Endodermal cell (in vitro differentiated cells): ENCODE measurements at regions not wholly inside any gene's neighbourhood (a gene's known extent, or its start where the extent isn't known, plus 50 kb on each side); places are given as distances from the start of the nearest gene placed in this dataset.

Experiments
- DNase-seq: peaks from one replicate; pipeline ENCODE4 v3.0.0-alpha.2; 2017
- H3K27ac ChIP-seq: 2 replicates; pipeline ENCODE4 v1.5.1; 2013; ENCODE audit warnings: mild to moderate bottlenecking, low read depth, low read length, moderate library complexity
- H3K27me3 ChIP-seq: 2 replicates; pipeline ENCODE4 v1.6.1; 2013; ENCODE audit warnings: mild to moderate bottlenecking, low read length, moderate library complexity; ENCODE audit not compliant: insufficient read depth, control insufficient read depth, poor library complexity, severe bottlenecking
- H3K36me3 ChIP-seq: 2 replicates; pipeline ENCODE4 v1.7.0; 2013; ENCODE audit warnings: mild to moderate bottlenecking, low read length, moderate library complexity; ENCODE audit not compliant: control insufficient read depth, insufficient read depth
- H3K4me1 ChIP-seq: one replicate; pipeline ENCODE4 v1.7.0; 2013; ENCODE audit warnings: low read length; ENCODE audit not compliant: control insufficient read depth, insufficient read depth
- H3K4me3 ChIP-seq: 2 replicates; pipeline ENCODE4 v1.5.1; 2013; ENCODE audit warnings: mild to moderate bottlenecking, low read length, moderate library complexity
- H3K9ac ChIP-seq: 2 replicates; pipeline ENCODE4 v1.6.1; 2013; ENCODE audit warnings: mild to moderate bottlenecking, low read length, moderate library complexity; ENCODE audit not compliant: poor library complexity, severe bottlenecking; ENCODE audit errors: extremely low read depth
- H3K9me3 ChIP-seq: 2 replicates; pipeline ENCODE4 v1.6.1; 2013; ENCODE audit warnings: mild to moderate bottlenecking, low read length, moderate library complexity; ENCODE audit not compliant: control insufficient read depth
- H3K27ac Mint-ChIP-seq: 2 replicates; pipeline ENCODE4 v1.8.0; 2020; ENCODE audit warnings: mixed read lengths
- H3K27me3 Mint-ChIP-seq: 2 replicates; pipeline ENCODE4 v1.8.0; 2021; ENCODE audit warnings: mild to moderate bottlenecking, mixed read lengths; ENCODE audit not compliant: insufficient read depth
- H3K36me3 Mint-ChIP-seq: 2 replicates; pipeline ENCODE4 v1.8.0; 2020; ENCODE audit warnings: low read depth, mixed read lengths
- H3K4me1 Mint-ChIP-seq: 2 replicates; pipeline ENCODE4 v1.8.0; 2020; ENCODE audit warnings: mixed read lengths
- H3K4me3 Mint-ChIP-seq: 2 replicates; pipeline ENCODE4 v1.8.0; 2020; ENCODE audit warnings: mild to moderate bottlenecking, moderate library complexity, mixed read lengths
- H3K9me3 Mint-ChIP-seq: 2 replicates; pipeline ENCODE4 v1.8.0; 2020; ENCODE audit warnings: mild to moderate bottlenecking, mixed read lengths
- CTCF ChIP-seq: fragments of 200-600 bp; sonication (generic); conservative IDR thresholded peaks from 2 replicates; pipeline ENCODE4 v1.5.0; 2021; ENCODE audit warnings: antibody characterized with exemption, mild to moderate bottlenecking
- WGBS, 2 experiments: methylation state at CpG; one replicate each; pipeline versions ENCODE4 v1.1.5 to v1.1.7; 2013; ENCODE audit warnings: missing lambda C conversion rate in 2 of 2, mixed read lengths in 1 of 2; ENCODE audit not compliant: insufficient coverage in 1 of 2, insufficient read length in 1 of 2; 5-methylcytosine and 5-hydroxymethylcytosine counted together

GRCh38 chr4:8694226-8694625 is 101.7 kb downstream of the CPZ start:
- no peaks in the 10 kb centered on the region for H3K4me1 Mint-ChIP-seq
- Histone ChIP-seq H3K27ac (no peak overlapping the region), H3K27me3 (peaks cover 3% of the 10 kb centered on the region), H3K36me3 (no peaks in the 10 kb centered on the region), H3K4me1 (no peaks in the 10 kb centered on the region), H3K9me3 (no peaks in the 10 kb centered on the region), H3K9ac (no peak overlapping the region), H3K4me3 (no peak overlapping the region)
- H3K4me3 Mint-ChIP-seq, result no peak overlapping the region
- no peak for DNase-seq
- no peaks in the 10 kb centered on the region for H3K9me3 Mint-ChIP-seq
- TF ChIP-seq CTCF, result no peak
- no peaks in the 10 kb centered on the region for H3K36me3 Mint-ChIP-seq
- 83 to 100% methylated on average over 1 to 8 of the region's 8 CpGs for WGBS, 2 experiments
- H3K27ac Mint-ChIP-seq, result no peak overlapping the region
- peaks cover 23% of the 10 kb centered on the region for H3K27me3 Mint-ChIP-seq

- Histone ChIP-seq H3K27me3 (peaks cover 32% of the 10 kb centered on the region), H3K4me1 (no peaks in the 10 kb centered on the region), H3K4me3 (no peak overlapping the region), H3K9me3 (no peaks in the 10 kb centered on the region), H3K36me3 (no peaks in the 10 kb centered on the region), H3K27ac (no peak overlapping the region), H3K9ac (no peak overlapping the region)
- Mint-ChIP-seq H3K4me3 (no peak overlapping the region), H3K4me1 (peaks cover 2% of the 10 kb centered on the region), H3K27ac (no peak overlapping the region), H3K9me3 (no peaks in the 10 kb centered on the region), H3K27me3 (peaks cover 49% of the 10 kb centered on the region), H3K36me3 (no peaks in the 10 kb centered on the region)
- DNase-seq, result peak; percentile 20
- 88 to 90% methylated on average over 16 to 27 of the region's 27 CpGs for WGBS, 2 experiments
- TF ChIP-seq CTCF, result no peak
Observed at GRCh38 chr4:8691151-8691775, 98.7 kb downstream of the CPZ start.

- Histone ChIP-seq H3K9me3 (no peaks in the 10 kb centered on the region), H3K4me3 (no peak overlapping the region), H3K27ac (no peak overlapping the region), H3K9ac (no peak overlapping the region), H3K4me1 (no peaks in the 10 kb centered on the region), H3K36me3 (no peaks in the 10 kb centered on the region), H3K27me3 (peaks cover 40% of the 10 kb centered on the region)
- Mint-ChIP-seq H3K27ac (no peak overlapping the region), H3K9me3 (no peaks in the 10 kb centered on the region), H3K4me1 (peaks cover 2% of the 10 kb centered on the region), H3K27me3 (peaks cover 56% of the 10 kb centered on the region), H3K36me3 (no peaks in the 10 kb centered on the region), H3K4me3 (no peak overlapping the region)
- DNase-seq, result peak; percentile 49
- TF ChIP-seq CTCF, result no peak
- 84 to 86% methylated on average over 19 to 23 of the region's 23 CpGs for WGBS, 2 experiments
Observed at GRCh38 chr4:8690216-8691150, 97.9 kb downstream of the CPZ start.
